ENCODE measurements at regions not wholly inside any gene's neighbourhood (a gene's known extent, or its start where the extent isn't known, plus 50 kb on each side); places are given as distances from the start of the nearest gene placed in this dataset.

DNA sequence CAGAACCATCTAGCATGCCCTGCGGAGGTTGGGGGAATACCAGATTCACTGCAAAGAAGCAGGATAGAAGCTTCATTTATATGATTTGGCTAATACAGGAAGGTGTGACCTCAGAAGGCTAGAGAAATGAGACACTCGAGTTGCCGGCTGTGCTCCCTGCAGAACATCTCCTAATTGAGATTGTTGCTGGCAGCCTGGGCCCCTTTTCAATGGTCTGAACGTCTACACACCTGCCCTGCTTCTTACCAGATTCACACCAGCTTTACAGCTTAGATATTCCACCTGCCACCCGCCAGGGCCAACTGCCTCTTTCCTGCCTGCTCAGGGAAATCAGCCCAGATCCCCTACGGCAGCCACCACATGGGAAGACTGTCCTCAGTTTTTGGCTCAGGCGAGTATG is 475.3 kb upstream of the AUTS2 start:
- DNase-seq, result no peak

DNA sequence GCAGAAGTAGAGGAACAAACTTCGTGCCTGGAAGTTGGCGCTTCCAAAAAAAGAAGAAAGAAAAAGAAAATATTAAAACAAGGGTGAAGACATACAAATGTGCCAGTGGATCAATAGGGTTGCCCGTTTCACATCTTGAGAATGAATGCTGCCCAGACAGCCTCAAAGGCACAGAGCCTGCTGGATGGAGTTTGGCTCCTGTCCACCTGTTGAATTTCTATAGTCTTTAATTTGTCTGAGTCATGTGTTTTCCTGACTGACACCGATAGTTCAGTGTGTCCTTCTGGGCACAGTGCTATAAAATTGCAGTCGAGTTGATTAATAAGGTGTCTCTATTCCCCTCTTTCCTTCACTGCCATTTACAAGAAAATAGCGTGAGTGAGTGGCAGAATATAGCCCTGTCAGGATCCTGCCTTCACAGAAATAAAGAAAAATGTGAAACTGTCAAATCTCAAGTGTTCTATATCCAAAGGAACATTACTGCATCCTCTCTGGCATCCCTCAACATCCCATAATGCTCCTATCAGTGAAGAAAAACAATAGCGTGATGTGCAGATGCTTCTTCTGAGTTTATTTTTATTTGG is 471.3 kb upstream of the AUTS2 start:
- no peak for DNase-seq

DNA sequence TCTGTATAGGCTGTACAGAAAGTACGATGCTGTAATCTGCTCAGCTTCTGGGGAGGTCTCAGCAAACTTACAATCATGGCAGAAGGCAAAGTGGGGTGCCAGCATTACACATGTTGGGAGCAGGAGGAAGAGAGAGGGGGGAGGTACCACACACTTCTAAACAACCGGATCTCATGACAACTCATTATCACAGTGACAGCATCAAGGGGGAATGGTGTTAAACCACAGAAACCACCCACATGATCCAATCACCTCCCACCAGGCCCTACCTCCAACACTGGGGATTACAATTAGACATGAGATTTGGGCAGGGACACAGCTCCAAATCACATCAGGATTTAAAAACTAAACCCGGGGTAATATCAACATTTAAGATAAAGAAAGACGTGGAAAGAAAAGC is 468.8 kb upstream of the AUTS2 start:
- no peak for DNase-seq

DNA sequence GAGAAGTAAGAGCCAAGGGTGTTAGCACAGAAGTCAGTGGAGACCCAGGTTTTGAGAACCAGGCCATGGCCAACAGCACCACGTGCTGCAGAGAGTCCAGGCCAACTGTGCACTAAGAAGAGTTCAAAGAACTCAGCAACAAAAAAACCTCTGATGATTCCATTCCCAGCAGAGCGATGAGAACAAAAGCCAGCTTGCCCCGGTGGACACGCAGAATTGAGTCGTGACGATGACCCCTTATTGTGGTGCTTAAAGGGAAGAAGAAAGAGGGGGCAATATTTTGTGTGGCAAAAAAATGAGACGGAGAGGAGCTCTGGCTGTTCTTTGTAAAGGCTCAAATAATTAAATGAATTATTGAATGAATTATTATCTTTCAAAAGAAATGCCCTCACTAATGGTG is 468.3 kb upstream of the AUTS2 start:
- DNase-seq, result no peak

DNA sequence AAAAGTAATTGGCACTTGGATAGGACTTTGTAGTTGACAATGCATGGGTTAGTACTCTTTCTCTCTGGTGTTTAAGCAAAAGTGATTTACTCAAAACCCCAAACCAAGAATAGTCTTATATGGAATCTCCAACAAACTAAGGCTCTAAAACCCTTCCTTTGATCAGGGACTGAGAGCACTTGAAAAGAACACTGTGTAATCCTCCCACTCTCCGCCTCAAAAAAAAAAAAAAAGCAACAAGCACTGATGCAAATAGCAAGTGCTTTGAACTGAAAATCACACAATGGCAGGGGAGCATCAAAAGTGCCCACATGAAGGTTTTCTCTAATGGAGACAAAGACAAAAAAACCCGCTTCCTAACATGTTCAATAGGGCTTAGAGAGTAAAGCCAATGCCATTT is 467.9 kb upstream of the AUTS2 start:
- no peak for DNase-seq

DNA sequence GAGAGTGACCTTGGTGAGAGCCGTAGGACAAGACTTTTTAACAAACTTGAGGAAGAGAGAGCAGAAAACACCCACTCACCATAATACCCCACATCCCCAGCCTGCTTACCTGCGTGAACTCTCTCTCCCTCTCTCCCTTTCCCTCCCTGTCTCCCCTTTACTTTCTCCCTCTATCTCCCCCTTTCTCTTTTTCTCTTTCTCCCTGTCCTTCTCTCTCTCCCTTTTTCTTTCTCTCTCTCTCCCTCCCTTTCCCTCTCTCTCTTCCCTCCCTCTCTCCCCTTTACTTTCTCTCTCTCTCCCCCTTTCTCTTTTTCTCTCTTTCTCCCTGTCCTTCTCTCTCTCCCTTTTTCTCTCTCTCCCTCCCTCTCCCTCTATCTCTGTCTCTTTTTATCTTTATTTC is 464.0 kb upstream of the AUTS2 start:
- no peak for DNase-seq

DNA sequence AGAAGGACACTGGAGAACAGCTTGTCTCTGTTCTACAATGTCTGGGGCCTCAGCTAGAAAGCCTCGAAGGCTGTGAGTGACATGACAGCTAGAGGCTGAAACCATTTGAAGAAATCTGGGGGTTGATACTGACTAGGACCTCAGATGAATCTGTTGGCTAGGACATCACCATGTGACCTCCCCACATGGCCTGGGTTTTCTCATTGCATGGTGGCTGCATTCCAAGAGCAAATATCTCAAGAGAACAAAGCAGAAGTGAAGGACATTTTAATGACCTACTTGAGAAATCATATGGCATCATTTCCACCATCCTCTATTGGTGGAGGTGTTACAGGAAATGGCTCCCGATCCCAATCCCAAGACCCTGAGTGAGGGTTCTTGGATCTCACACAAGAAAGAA is 450.6 kb upstream of the AUTS2 start:
- DNase-seq, result no peak

DNA sequence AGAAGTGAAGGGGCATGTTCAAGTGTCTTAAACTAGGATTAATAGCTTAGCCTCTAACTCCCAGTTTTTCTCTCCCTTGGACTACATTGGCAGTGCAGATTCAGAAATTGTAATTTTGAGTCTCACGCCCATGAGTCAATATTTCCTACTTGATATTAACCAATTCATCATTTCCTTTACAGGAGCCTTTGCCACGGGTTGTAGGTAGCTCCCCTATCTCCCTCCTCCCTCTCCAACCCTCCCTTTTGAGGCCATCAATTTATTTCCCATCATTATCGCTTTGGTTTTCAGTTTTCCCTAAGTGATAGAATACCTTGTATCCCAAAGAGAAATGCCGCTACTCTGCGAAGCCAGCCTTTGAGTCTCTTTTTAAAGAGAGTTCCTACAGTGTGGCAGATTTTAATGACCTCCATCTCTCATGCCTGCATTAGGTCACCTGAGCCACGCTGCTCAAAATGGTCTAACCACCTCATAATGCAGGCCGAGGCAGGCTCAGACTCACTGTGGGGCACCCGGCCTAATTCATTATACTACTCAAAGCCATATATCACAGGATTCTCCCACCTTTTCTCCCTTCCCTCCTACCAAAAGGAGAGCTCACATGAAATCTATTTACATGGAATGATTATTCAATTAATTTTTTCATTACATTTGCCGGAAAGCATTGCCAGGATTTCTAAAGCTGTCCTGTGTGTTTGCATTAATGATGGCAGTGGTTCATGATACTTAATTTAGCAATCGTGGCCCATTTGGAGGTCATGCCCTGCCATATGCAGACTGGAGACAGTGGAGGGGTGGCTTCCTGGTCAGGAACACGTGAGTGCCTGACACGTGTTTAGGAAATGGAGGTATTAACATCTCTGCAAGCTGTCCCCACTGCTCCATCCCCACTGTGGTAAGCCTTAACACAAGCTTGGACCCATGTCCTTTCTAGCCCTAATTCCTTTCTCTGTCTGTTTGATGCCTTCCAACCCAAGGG is 448.2 kb upstream of the AUTS2 start:
- no peak for DNase-seq

DNA sequence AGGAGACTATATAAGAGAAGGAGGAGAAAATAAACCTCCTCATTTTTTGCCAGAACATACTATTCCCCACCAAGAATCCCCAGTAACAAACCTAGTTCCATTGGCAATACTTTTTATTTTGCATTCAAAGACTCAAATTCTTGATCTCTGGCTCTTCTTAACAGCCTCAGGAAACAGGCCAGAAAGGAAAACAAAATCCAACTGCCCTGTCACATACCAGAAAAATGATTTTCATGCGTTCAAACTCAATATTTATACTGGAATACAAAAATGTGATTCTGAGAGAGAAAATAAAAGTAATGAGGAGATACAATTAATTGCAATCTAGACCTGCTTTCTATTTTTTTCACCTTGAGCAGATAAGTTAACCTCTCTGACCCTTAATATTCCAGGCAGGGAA is 435.9 kb upstream of the AUTS2 start:
- DNase-seq, result no peak

DNA sequence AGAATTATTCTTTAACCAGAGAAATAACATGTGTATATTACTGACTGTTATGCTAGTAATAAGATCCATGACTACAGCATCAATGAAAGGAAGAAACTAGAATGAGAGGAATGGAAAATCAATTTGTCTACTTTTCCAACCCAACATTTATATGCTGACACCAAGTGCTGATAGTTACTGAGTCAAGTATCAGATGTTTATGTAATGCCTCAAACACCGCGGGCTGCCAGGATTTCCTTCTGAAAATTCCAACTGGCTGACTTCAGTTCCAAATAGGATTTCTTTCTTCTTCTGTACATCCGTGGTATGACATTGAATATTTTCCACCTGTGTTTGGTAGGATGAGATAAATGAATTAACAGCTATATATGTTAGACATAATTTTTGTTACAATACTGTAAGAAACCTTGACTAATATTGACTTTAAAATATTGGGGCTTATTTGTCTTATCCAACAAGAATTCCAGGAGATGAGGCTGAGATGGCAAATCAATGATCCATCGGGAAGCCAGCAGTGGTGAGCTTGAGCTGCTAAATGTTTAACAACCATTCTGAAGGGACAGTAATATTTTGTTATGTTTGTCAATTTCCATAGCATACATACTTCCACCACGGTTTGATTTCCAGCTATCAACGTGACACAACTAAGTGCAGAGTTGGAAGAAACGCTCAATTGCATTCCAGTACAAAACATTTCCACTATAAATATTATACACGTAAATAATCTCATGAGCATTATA is 435.2 kb upstream of the AUTS2 start:
- no peak for DNase-seq

DNA sequence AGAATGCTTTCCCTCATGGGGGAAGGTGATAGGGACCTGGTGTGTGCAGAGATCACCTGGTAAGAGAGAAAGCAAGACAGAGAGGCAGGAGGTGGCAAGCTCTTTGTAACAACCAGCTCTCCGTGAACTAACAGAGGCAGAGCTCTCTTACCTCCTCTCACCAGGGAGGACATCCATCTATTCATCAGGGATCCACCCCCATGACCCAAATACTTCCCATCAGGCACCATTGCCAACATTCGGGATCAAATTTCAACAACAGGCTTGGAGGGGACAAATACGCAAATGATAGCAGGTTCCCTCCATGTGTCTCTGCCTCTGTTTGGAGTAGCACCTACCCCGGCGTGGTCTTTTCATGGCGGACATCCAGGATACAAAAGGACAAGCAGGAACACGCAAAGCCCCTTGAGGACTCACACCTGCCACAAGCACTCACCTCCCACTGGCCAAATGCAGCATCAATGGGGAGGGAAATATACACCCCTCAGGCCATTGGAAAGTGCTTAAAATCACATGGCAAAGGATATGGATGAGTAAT is 431.2 kb upstream of the AUTS2 start:
- no peak for DNase-seq

DNA sequence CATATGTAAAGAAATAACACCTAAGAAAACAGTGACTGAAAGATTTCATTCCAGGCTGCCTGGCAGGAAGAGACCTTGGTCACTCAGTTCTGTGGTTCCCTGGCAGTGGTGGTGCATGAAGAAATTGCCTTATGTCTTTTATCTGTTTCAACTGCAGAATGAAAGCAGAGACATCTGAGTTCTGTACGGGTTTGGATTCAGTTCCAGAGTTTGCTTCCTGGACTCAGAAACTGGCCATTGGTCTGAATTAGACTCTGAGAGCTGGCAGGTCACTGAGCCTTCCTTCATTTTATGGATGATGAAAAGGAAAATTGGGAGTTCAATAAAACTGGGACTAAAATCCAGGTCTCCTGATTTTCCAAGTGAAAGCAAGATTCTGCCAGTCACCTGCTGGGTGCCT is 428.9 kb upstream of the AUTS2 start:
- no peak for DNase-seq

DNA sequence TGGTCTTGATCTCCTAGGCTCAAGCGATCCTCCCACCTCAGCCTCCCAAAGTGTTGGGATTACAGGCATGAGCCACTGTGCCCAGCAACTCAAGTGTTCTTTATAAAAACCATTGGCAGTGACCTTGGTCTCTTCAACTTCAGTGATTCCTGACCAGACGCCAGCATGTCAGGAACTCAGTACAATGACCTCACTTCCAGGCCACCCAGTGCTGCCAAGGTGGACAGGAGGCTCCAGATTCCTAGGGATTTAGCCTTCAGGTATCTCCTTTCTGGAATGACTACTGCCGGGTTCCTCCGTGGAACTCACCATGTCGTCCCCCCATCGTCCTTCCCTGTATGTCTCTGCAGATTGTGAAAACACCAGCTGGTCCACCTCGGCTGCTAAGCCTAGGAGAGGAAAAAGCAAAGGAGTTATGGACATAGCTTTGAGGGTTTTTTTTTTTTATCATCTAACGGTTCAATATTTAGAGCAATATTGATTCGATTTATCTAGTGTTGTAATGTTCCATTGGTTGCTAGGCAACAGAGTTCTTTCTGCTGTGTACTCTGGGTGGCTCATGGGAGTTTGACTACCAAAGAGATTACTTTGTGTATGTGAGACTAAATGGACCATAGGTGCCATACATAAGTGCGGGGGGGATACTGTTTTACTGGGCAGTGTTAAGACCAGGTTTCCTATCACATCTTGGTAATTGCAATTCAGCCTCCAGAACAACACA is 425.8 kb upstream of the AUTS2 start:
- DNase-seq, result no peak

DNA sequence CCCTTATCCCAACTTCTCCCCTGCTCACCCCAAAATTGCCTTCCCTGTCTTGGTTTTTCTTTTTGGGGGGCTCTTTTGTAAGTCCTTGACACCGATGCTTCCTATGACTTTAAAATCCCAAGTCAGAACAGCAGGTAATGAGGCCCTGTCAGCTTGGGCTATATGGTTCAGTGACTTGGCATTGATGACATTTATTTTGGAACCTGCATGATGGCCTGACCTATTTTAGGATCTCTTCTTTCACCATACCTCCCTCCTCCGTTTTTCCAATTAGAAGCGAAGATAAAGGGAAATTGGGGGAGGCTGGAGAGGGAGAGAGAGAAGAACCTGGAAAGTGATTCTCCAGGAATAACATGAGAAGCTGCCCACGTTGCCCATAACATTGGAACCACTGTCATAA is 424.9 kb upstream of the AUTS2 start:
- no peak for DNase-seq

DNA sequence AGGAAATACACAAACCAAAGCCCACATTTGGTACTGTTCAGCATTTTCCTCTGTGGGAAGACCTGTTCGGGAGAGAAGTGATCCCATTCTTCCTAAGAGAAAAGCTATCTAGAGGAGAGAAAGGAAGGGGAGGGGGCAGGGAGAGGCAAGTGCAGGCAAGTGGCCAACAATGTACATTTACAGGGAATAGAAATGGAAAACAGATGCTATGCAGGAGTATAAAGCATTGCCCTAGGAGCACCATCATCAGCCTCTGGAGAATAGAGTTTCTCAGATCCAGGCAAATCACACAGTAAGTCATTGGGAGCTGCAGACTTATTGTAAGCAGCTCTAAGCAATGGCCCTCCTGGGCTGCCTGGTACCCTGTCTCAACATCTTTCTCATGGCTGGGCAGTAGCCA is 424.4 kb upstream of the AUTS2 start:
- DNase-seq, result no peak

DNA sequence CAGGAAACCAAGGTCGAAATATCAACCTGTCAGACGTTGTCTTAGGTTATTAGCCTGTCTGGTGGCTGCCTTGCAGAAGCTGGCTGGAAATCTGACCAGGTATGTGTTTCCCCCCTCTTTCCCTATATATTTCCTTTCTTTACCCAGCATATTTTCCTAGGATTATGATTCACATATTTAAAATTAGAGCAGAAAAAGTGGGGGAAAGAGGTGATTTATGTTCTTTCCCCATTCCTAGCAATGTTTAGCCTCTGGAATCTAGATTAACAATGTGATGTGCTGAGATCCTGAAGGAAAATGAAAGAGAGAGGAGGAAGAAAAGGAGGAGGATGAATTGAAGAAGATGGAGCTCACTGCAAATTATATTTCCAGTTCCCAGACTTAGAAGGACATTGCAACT is 421.4 kb upstream of the AUTS2 start:
- DNase-seq, result no peak

DNA sequence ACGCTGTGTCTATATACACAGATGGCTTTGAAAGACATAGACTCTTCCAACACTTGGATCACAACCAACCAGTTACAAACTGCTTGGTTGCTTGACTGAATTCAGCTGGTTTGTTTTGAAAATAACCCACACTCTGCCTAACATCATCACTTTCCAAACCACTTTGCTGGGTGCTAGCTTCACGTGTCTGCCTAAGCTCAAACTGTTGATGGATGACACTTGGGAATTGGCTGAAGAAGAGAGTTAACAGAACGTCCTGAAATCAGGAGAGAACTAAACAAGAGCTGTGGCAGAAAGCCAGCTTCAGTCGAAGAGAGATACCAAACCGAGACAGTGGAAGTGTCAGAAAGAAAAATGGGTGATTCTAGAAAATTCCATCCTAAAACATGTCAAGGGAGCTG is 420.8 kb upstream of the AUTS2 start:
- DNase-seq, result no peak

DNA sequence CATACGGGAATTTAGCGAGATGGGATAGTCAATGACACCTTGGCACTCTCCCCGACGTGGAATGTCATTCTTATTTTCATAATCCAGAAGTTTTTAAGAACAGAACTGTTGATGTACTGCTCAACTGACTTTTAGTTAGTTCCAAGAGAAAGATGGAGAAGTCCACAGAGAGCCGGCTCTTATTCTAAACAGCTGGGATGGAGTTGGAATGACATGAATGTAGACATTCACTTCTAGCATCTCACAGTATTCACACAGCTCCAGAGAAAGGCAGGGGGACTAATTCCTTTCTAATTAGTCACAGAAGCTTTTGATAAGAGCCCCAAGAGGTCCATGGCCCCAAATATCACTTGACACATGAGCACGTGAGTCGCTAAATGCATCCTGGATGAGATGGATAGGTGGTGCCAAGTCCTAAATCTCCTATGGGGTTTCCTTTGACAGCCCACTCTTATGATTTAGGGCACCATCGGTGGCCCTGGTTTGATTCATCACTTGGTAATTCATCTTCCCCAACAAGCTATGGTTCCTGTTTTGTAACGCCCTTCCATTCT is 420.3 kb upstream of the AUTS2 start:
- no peak for DNase-seq

DNA sequence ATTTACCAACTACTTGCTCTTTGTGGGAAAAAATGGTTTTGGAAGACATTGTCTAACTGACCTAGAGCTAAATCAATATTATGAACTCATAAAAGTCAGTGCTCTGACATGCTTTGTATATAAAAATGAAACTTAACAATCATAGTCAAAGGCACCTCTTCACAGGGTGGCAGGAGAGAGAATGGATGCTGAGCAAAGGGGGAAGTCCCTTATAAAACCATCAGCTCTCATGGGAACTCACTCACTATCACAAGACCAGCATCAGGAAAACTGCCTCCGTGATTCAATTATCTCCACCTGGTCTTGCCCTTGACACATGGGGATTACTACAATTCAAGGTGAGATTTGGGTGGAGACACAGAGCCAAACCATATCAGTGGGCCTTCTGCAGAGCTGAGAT is 417.6 kb upstream of the AUTS2 start:
- DNase-seq, result no peak

DNA sequence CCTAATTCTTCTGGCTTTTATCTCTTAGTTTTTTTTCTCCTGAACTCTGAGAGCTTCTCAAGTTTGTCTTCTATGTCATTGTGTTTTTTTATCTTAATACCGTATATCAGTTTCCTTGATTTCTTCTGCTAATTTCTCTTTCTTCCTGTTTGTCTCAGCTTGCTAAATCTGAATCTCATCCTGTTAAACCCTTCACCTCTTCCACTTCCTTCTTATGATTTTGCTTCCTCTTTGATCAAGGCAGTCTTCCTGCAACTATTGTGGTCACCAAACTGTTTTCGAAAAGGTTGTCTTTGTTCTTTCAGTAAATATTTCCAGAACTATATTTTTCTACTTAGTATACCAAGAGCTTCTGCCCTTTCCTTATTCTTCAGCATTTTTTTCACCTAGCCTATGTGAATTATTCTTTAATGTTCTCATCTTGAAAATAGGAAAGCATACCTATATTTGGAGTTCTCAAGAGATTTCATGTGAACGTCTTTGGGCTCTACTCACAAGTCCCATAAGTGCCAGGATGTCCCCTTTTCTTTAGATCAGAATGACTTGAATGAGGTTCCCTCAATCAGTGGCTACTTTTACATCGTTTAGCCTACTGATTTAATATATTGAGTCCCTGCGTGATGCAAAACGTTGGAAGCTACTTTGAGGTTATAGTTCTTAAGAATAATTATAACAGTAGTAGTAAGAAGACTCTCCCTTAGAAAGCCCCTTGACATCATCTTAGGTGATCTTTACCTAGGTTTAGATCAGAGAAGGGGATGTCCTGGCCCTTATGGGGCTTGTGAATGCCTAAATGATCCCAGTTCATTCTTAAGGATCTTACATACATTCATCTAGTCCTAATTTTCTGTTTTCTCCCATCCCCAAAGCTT is 415.4 kb upstream of the AUTS2 start:
- DNase-seq, result no peak

DNA sequence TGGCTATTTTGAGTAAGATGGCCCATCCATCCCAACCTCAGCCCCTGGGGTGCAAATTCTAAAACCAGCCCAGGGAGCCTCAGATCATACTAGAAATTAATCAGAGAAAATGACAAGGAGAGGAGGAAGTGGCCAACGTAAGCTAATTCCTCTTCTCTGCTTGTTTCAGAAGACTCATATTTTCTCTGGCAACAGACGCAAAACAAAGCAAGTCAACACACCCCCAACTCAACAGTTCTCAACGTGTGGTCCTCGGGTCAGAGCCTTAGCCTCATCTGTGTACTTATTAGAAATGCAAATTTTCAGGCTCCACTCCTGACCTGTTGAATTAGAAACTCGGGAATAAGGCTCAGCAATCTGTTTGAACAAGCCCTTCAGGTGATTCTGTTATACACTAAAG is 413.9 kb upstream of the AUTS2 start:
- no peak for DNase-seq

DNA sequence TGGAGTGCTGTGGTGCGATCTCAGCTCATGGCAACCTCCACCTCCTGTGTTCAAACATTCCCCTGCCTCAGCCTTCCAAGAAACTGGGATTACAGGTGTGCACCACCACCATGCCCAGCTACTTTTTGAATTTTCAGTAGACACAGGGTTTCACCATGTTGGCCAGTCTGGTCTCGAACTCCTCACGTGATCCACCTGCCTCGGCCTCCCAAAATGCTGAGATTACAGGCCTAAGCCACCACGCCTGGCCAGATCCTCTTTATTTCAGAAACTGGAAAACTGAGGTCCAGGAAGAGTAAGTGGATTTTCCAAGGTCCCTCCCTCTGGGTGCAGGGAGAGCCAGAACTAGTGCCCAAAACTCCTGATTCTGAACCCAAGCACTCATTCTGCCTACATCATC is 413.1 kb upstream of the AUTS2 start:
- DNase-seq, result no peak
